MV-4-11 (cell line): ENCODE measurements at regions not wholly inside any gene's neighbourhood (a gene's known extent, or its start where the extent isn't known, plus 50 kb on each side); places are given as distances from the start of the nearest gene placed in this dataset.

Experiments used
- DNase-seq: peaks from one replicate; lab custom pipeline; 2025; lab: John Stamatoyannopoulos, UW

DNA sequence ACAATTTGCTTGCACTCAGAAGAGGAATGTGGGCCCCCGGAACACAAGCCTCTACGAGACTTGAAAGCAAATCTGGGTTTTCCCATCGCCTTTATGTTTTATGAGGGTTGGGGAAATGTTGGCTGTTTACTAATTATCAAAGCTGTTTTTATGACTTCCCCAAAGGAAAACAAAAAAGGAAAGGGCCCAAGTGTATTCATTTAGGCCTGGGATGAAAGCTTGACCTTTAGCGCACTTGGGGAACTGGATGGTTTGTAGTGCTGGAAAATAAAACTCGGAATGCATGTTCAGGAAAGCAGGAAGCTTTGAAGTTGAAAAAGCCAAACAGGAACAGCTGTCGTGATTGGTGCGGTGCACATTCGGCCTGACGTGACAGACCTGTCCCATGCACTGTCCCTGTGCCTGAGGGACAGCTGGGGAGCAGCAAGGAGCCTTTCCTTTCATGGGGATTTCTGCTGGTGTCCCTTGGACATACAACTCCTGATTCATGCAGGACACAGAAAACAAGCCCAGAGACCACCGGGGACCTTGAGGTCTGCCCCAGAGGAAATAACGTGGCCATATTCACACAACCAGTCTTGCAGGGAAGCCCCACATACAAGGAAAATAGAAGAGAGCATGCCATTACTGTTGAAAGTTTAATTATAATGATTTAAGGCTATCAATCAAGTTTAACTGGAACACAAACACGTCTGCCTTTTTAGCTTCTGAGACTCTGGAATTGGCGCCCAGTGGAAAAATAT, 169.7 kb upstream of the APCDD1 start:
- DNase-seq: no peak

DNA sequence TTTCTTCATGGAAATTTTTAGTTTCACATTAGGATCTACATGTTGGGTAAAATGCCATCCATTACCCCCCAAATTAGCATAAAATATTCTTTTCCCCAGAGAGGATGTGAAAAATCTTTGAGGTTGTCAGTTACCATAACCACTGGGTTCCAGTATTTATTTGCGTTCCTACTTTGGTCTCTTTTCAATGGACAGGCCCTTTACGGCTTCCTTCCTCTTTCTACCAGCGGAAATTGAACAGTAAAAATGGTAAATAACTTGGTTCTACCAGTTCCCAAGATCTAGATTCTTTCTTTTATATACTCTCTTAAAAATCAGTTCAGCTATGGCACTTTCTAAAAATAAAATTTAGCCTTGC, 169.2 kb upstream of the APCDD1 start:
- peak; percentile 91 for DNase-seq

- DNase-seq: no peak
These were observed 167.8 kb upstream of the APCDD1 start for GRCh38 chr18:10286580-10287150.

DNA sequence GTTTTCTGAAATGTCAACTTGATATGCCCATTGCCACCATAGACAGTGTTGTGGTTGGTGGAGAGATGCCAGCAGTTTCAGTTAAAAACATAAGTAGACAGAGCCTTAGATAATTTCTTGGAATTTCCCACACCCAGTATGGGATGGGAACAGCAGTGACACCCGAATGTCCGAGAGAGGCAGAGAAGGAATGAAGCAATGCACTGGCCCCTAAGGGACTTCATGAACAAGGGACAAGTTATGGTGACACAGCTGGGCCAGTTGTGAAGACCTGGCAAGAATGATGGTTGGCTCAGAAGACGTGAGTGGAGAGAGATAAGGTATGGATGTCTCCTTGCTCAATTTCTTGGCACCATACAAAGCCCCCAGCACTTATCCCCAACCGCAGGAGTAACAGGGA, 165.2 kb upstream of the APCDD1 start:
- DNase-seq: no peak

DNA sequence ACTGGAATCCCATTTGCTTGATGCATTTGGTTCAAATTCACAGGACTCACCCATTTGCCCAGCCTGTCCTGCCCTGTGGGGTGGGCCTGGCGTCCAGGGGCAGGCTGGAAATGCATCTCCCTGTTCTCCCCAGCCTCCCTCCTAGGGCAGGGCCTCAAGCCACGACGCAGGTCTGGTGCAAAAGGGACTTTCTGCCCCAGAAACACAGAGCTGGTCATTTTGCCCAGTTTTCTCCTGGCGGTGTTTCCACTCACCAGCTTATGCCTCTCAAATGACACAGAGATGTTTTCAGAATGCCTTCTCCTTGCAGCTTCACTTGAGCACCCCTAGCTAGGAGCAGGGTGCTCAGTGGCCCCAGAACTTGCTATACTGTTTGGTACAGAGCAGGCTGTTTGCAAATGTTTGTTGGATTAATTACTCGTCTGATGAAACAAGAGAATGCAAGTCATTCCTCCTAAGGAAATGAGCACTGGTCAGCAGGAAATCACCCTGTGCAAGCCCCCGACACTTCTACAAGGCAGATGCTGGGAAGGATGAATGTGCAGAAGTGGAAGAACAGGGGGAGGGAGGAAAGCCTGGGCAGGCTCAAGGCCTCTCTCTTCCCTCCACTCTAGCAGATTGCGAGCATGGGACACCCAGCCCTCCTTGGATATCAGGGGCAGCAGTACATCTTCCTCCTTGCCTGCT, 164.3 kb upstream of the APCDD1 start:
- DNase-seq: peak; percentile 16

DNA sequence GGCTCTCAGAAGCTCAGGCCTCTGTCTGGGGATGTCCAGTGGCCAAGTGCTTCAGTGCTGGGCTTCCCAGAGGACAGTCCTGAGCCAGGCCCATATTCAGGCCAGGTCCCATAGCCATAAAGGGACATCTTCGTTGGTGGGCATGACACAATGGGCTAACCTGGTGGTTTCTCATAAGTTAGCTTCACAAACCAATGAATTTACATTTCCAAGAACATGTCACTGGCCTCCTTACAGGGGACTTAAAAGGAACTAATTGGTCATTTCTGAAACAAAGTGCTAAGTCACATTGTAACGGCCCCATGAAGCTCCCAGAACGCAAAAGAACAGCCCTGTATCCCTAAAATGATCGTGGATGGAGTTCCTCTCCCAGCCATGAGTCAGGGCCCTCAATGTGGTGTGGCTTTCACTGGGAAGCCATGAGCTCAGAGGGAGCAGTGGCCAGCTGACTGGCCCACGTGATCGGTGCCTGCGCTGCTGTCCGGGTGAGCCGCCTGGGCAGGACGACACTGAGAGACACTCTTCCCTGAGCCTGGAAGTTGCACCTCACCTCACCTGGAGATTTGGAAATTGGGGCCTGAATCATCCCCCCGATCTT, 163.7 kb upstream of the APCDD1 start:
- no peak for DNase-seq

DNA sequence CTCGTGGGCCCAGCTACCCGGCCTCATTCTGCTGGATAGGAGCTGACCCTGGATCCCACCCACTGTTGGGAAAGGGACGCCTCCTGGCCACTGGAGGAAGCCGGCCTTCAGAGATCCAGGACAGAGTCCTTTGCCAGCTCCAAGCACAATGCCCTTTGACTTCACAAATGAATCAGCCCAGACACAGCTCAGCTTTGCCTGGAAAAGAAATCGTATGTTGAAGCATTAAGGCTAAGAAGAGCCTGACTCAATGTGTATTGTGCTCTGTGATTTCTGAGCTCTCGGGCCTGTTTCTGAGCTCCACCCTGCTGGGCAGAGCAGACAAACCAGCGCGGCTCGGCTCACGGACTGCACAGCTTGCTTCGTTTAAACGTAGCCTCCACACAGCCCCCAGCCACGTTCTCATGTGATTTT, 162.9 kb upstream of the APCDD1 start:
- no peak for DNase-seq

DNA sequence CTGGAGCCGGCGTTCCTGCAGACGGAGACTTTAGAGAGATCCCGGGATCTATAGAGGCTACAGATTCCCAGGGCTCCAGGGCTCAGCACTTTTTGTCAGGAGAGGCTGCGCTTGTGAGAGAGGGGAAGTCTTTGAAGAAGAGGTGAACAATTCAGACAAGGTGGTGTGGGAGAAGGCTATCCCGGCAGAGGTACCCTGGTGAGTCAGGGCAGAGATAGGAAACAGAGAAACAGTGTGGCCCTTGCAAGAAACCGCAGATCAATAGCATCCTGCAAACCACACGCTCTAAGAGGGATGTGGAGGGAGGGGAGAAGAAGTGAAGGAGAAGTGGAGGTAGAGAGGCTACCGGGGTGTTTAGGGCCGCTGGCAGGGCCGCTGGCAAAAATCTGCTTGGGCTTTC, 160.5 kb upstream of the APCDD1 start:
- DNase-seq: no peak

GRCh38 chr18:10295751-10296150, 158.7 kb upstream of the APCDD1 start:
- no peak for DNase-seq

GRCh38 chr18:10296491-10296890, 157.9 kb upstream of the APCDD1 start:
- DNase-seq: peak; percentile 52

DNA sequence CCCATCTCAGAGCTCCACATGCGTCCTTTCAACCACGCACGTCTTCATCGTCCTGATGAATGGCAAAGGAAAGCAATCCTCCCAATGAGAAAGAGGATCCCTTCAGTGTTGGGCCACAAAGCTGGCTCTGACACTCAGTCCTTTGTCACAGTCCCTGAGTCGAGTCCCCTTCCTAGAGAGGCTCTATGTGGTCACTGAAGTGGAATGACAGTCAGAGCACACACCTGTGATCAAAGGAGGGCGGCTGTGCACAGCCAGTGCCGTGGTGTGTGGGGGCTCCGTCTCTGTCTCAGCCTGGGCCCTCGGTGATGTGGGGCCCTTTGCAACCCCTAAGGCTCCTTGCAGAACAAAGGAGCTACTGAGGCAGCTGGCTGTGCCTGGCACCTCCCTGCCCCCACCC, 157.3 kb upstream of the APCDD1 start:
- DNase-seq: no peak

DNA sequence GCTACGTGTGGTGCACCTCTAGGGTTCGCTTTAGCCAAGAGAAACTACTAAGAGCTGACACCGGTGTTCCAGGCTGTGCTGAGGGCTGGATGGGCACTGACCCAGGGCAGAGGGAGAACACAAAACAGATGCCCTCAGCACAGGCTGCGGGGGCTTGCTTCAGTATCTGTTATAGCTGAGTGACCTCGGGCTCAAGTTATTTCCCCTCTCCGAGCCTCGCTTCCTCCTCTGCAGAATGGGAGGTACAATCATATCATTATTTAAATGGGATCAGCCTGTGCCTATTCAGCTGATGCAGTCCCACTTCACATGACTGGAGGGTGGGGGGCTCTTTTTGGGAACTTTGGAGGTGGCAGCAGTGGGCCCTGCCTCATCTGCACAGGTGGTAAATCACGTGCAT, 156.1 kb upstream of the APCDD1 start:
- DNase-seq: no peak

DNA sequence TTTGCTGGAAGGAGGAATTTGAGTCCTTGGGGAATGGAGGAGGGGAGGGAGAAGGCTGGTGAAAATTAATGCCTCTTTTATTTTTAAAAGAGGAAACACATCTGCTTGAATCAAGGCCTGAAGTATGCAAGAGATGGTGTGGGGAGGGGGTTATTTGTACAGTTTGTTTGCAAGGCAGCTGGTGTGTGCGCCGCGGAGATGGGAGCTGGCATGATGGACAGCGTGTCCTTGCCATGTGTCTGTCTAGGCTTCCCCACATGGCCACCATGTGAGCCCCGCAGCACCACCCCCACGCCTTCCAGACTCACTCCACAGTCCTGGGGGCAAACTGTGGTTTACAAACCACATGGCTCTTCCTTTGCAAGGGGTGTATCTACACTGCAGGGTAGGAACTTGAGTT, 154.8 kb upstream of the APCDD1 start:
- DNase-seq: peak; percentile 35

GRCh38 chr18:10300739-10301138, 153.7 kb upstream of the APCDD1 start:
- DNase-seq: no peak

- no peak for DNase-seq
These were observed 152.5 kb upstream of the APCDD1 start for GRCh38 chr18:10301831-10302483.

- no peak for DNase-seq
These were observed 151.3 kb upstream of the APCDD1 start for GRCh38 chr18:10303171-10303570.

- DNase-seq: peak; percentile 87
These were observed 149.6 kb upstream of the APCDD1 start for GRCh38 chr18:10304853-10305252.

GRCh38 chr18:10306779-10307178, 147.7 kb upstream of the APCDD1 start:
- DNase-seq: no peak

- DNase-seq: no peak
These were observed 146.3 kb upstream of the APCDD1 start for GRCh38 chr18:10308154-10308553.

DNA sequence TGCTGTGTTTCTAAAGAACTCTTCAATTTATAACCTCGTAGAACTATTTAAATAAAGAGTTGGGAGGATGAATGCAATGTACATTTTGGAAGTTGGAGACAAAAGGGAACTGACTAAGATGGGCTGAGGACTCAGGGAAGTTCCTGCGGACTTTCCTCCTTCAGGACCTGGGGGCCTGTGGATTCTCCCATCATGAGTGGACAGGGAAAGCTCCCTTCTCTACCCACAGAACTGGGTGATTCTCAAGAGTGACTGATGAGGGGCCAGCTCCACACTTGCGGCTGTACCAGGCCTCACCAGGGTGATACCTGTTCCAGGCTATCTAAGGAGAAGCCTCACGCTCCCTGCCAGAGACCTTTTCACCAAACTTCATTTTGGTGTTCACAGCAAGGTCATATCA, 143.8 kb upstream of the APCDD1 start:
- no peak for DNase-seq

DNA sequence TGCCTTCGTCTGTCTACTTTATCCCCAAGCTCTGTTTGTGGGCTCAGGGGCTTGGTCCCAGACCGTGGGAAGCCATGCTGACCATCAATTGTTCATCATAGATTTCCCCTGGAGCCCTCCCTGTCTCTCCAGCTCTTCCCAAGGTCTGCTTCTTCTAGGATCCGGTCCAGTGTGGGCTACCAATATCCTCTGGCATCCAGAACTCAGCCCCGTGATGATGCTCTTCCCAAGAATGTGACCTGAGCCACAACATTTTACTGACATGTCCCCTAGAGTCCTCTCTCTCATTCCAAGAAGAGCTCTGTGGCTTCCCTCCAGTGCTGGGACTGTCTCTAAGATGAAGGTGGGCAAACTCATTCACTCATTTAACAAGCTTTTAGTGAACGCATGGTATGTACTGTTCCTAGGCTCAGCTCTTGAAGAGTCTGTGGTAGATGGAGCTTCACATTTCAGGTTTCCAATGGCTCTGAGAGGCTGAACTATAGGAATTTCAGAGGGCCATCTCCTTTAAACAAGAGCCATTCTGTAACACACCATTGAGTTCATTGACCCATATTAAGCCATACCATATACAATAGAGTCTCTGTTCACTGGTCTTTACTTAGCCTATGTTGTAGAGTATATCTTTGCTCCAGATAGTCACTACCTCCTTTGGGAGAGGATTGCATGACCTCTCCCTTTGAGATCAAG, 142.0 kb upstream of the APCDD1 start:
- no peak for DNase-seq

- no peak for DNase-seq
These were observed 141.5 kb upstream of the APCDD1 start for GRCh38 chr18:10313016-10313342.
